H7 (cell line): ENCODE measurements at regions not wholly inside any gene's neighbourhood (a gene's known extent, or its start where the extent isn't known, plus 50 kb on each side); places are given as distances from the start of the nearest gene placed in this dataset.
A peak's percentile ranks its signal among the peaks of the same experiment; 100 is the strongest.
"Not testable (repeated sequence)": the region's sequence is repeated elsewhere in the genome, so short reads cannot be mapped to it uniquely, and the experiment has no call there.

Experiments
- DNase-seq: peaks from one replicate; pipeline ENCODE4 v3.0.0; 2012
- H3K27me3 ChIP-seq: 2 replicates; pipeline ENCODE4 v1.6.0; 2011; ENCODE audit warnings: mild to moderate bottlenecking, low read length; ENCODE audit not compliant: control insufficient read depth, insufficient read depth
- H3K36me3 ChIP-seq: replicated peaks from 2 replicates; pipeline ENCODE4 v1.5.1; 2011; ENCODE audit warnings: low read length; ENCODE audit not compliant: control insufficient read depth, insufficient read depth
- H3K4me3 ChIP-seq: 2 replicates; pipeline ENCODE4 v1.5.1; 2011; ENCODE audit warnings: low read depth, mild to moderate bottlenecking, control low read depth, low read length, moderate library complexity; ENCODE audit not compliant: insufficient read depth

- H3K4me3 ChIP-seq: no peak overlapping the region
- H3K36me3 ChIP-seq: no peaks in the 10 kb centered on the region
- no peaks in the 10 kb centered on the region for H3K27me3 ChIP-seq
- no peak for DNase-seq
Measured at GRCh38 chr20:6347916-6348315, 225.1 kb upstream of the FERMT1 start.

- no peaks in the 10 kb centered on the region for H3K36me3 ChIP-seq
- no peak overlapping the region for H3K4me3 ChIP-seq
- DNase-seq: no peak
- H3K27me3 ChIP-seq: no peaks in the 10 kb centered on the region
Measured at GRCh38 chr20:6341491-6341890, 218.7 kb upstream of the FERMT1 start.

- no peaks in the 10 kb centered on the region for H3K27me3 ChIP-seq
- H3K4me3 ChIP-seq: no peak overlapping the region
- no peak for DNase-seq
- H3K36me3 ChIP-seq: no peaks in the 10 kb centered on the region
Measured at GRCh38 chr20:6339176-6339575, 216.3 kb upstream of the FERMT1 start.

GRCh38 chr20:6333110-6333509, 210.3 kb upstream of the FERMT1 start:
- DNase-seq: no peak
- H3K4me3 ChIP-seq: no peak overlapping the region
- H3K36me3 ChIP-seq: no peaks in the 10 kb centered on the region
- no peaks in the 10 kb centered on the region for H3K27me3 ChIP-seq

GRCh38 chr20:6321235-6321634, 198.4 kb upstream of the FERMT1 start:
- not testable (repeated sequence) for H3K36me3 ChIP-seq, DNase-seq, H3K27me3 ChIP-seq
- H3K4me3 ChIP-seq: peak overlapping the region; percentile 30

GRCh38 chr20:6311841-6312655, 189.2 kb upstream of the FERMT1 start:
- H3K4me3 ChIP-seq: no peak overlapping the region
- DNase-seq: no peak
- H3K27me3 ChIP-seq: no peaks in the 10 kb centered on the region
- H3K36me3 ChIP-seq: no peaks in the 10 kb centered on the region

GRCh38 chr20:6311097-6311496, 188.3 kb upstream of the FERMT1 start:
- no peak for DNase-seq
- H3K36me3 ChIP-seq: no peaks in the 10 kb centered on the region
- no peaks in the 10 kb centered on the region for H3K27me3 ChIP-seq
- no peak overlapping the region for H3K4me3 ChIP-seq

GRCh38 chr20:6305536-6305935, 182.7 kb upstream of the FERMT1 start:
- DNase-seq: no peak
- no peaks in the 10 kb centered on the region for H3K27me3 ChIP-seq
- H3K36me3 ChIP-seq: no peaks in the 10 kb centered on the region
- no peak overlapping the region for H3K4me3 ChIP-seq

- Histone ChIP-seq H3K4me3 (no peak overlapping the region), H3K27me3 (no peaks in the 10 kb centered on the region)
Measured at GRCh38 chr20:6302041-6302440, 179.2 kb upstream of the FERMT1 start.

GRCh38 chr20:6299456-6299855, 176.6 kb upstream of the FERMT1 start:
- H3K4me3 ChIP-seq: no peak overlapping the region
- H3K27me3 ChIP-seq: no peaks in the 10 kb centered on the region
- no peaks in the 10 kb centered on the region for H3K36me3 ChIP-seq
- DNase-seq: no peak

More at GRCh38 chr20:6302041-6302440, 179.2 kb upstream of the FERMT1 start:
- no peaks in the 10 kb centered on the region for H3K36me3 ChIP-seq
- DNase-seq: no peak

GRCh38 chr20:6298049-6298448, 175.2 kb upstream of the FERMT1 start:
- Histone ChIP-seq H3K36me3 (no peaks in the 10 kb centered on the region), H3K27me3 (no peaks in the 10 kb centered on the region), H3K4me3 (no peak overlapping the region)
- no peak for DNase-seq

- Histone ChIP-seq H3K27me3 (no peaks in the 10 kb centered on the region), H3K36me3 (no peaks in the 10 kb centered on the region), H3K4me3 (no peak overlapping the region)
- no peak for DNase-seq
Measured at GRCh38 chr20:6295867-6296256, 173.0 kb upstream of the FERMT1 start.

- no peak overlapping the region for H3K4me3 ChIP-seq
- H3K36me3 ChIP-seq: no peaks in the 10 kb centered on the region
- no peaks in the 10 kb centered on the region for H3K27me3 ChIP-seq
- no peak for DNase-seq
Measured at GRCh38 chr20:6295127-6295866, 172.5 kb upstream of the FERMT1 start.

- Histone ChIP-seq H3K27me3 (no peaks in the 10 kb centered on the region), H3K4me3 (no peak overlapping the region), H3K36me3 (no peaks in the 10 kb centered on the region)
- no peak for DNase-seq
Measured at GRCh38 chr20:6287471-6287870, 164.6 kb upstream of the FERMT1 start.

GRCh38 chr20:6282642-6283041, 159.8 kb upstream of the FERMT1 start:
- H3K27me3 ChIP-seq: no peaks in the 10 kb centered on the region
- no peaks in the 10 kb centered on the region for H3K36me3 ChIP-seq
- H3K4me3 ChIP-seq: no peak overlapping the region
- DNase-seq: no peak
